ENCODE measurements at regions not wholly inside any gene's neighbourhood (a gene's known extent, or its start where the extent isn't known, plus 50 kb on each side); places are given as distances from the start of the nearest gene placed in this dataset.

DNA sequence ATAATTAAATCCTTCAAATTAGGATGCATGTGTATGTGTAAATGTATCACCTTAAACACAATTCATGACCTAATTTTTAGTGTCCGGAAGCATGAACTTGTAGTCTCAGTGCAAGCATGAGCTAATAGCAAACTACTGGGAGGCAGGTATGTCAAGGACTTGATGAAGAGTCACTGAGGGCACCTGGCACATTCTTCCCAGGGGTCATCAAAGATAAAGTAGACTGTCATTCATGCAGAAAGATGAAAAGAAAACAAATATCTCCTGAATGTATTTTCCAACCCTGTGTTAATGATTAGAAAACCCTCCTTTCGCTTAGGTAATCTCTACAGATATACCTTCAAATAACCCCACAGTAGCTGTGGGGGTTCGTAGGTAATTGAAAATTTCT lies 234.9 kb downstream of the SOCS6 start:
- DNase-seq (ENCODE audit: extremely low read depth, low read depth) = no peak

DNA sequence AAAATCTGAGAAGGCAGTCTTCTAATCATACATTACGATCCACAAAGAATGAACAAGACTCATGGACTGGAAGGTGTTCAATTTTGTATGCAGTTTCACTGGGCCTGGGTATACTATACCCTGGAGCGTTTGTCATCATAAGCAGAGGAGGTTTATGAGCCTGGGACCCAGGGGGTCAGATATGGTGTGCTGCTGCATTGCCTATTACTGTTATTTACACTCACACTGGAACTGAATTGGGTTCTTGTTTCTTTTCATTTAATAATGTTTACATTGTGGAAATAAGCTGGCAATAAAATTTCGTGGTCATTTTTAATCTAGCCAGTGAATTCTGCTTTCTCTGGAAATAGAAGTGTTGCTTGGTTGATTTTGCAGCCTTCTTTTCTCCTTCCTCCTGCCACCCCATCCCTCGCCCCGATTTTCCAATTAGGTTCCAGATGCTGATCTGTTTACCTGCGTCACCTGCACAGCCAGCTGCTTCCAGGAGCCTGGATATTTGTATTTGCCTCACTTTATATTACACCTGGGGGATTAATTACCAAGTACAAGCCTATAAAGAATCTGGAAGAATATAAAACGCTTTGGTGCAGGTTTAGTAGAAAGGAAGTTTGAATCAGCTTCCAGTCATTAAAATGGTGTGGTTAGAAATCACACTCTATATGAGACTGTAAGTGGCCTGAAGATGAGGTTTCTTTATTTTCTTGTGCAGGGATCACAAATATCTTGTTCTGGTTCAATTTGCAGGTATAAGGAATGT lies 234.4 kb downstream of the SOCS6 start:
- DNase-seq (ENCODE audit: extremely low read depth, low read depth) = no peak
- TF ChIP-seq, protein P1, sequence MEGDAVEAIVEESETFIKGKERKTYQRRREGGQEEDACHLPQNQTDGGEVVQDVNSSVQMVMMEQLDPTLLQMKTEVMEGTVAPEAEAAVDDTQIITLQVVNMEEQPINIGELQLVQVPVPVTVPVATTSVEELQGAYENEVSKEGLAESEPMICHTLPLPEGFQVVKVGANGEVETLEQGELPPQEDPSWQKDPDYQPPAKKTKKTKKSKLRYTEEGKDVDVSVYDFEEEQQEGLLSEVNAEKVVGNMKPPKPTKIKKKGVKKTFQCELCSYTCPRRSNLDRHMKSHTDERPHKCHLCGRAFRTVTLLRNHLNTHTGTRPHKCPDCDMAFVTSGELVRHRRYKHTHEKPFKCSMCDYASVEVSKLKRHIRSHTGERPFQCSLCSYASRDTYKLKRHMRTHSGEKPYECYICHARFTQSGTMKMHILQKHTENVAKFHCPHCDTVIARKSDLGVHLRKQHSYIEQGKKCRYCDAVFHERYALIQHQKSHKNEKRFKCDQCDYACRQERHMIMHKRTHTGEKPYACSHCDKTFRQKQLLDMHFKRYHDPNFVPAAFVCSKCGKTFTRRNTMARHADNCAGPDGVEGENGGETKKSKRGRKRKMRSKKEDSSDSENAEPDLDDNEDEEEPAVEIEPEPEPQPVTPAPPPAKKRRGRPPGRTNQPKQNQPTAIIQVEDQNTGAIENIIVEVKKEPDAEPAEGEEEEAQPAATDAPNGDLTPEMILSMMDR (IDR thresholded peaks at IDR 0.05; ENCODE audit: low read depth, low read length, missing control alignments) = no peak
- no peak overlapping the region for H3K4me3 ChIP-seq (replicated peaks; ENCODE audit: low read depth, low read length)

More for the DNA sequence above, 234.9 kb downstream of the SOCS6 start:
- TF ChIP-seq, protein P1 (IDR thresholded peaks at IDR 0.05; ENCODE audit: low read depth, low read length, missing control alignments) = no peak
- H3K4me3 ChIP-seq (replicated peaks; ENCODE audit: low read depth, low read length) = no peak overlapping the region

DNA sequence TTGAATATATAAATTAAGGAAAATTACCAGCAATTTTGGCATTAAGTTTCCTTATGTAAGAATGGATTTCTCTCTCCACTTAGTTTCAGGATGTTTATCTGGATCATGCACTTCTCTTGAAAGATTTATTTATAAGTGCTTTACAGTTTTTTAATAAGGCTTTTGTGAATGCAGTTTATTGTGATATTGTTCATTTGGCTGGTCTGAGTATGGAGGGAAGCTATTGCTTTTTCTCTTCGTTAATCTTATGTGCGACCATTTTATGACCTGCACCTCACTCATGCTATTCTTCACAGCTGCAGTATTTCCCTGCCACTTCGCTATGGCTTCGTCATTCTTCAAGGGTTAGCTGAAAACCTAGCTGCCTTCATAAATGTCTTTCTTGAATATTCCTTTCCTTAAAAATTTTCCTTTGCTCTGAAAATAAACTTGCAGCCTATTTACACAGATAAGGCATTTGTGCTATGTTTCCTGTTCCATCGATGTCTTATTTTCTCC lies 233.4 kb downstream of the SOCS6 start:
- no peak for DNase-seq (ENCODE audit: extremely low read depth, low read depth)
- TF ChIP-seq, protein P1 (IDR thresholded peaks at IDR 0.05; ENCODE audit: low read depth, low read length, missing control alignments) = no peak
- no peak overlapping the region for H3K4me3 ChIP-seq (replicated peaks; ENCODE audit: low read depth, low read length)

DNA sequence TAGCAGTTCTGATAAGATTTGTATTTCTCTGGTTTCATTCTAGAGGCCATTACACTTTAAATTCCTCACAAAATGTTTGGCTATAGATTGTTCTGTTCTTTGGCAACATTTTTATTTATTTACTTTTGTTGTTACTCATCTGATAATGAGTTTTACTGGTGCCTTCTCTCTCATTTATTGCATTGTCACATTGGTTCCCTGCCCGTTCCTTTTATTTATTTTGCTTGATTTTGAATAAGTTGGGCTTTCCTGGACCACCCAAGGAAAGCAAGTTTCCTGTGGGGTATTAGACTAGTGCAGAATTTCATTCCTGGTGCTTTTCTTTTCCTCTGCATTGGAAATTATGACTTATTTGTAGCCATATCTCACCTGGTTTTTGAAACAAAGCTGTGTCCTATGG lies 232.0 kb downstream of the SOCS6 start:
- TF ChIP-seq, protein P1 (IDR thresholded peaks at IDR 0.05; ENCODE audit: low read depth, low read length, missing control alignments) = no peak
- no peak for DNase-seq (ENCODE audit: extremely low read depth, low read depth)
- H3K4me3 ChIP-seq (replicated peaks; ENCODE audit: low read depth, low read length) = no peak overlapping the region

DNA sequence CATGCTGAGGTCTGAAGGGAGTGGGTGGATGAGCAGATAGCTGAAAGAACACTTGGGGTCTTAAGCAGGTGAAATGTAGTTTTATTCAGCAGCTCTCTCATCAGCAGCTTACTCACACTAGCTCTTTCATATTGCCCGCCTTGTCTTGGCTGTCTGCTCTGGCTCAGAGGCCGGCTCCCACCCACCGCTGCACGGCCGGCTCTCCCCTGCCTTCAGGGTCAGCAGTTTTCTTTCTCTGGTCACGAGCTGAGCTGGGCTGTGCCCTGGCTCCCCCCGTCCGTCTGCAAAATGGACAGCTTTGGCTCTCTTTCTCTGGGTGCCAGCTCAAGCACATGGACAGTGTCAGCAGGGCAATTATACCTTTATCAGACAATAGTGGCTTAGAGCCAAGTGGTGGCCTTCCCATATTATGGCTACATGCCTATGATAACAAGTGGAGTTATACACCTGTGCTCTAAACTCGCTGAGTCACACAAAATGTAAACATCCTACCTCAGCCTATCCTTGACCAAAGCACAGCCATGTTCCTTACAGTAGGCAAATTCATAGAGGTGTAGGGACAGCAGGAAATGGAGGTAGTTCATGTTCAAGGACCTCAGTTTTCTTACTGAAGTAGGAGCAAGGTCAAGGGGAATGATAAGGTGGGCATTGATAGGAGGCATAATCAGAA lies 224.8 kb downstream of the SOCS6 start:
- no peak overlapping the region for H3K4me3 ChIP-seq (replicated peaks; ENCODE audit: low read depth, low read length)
- DNase-seq (ENCODE audit: extremely low read depth, low read depth) = no peak
- TF ChIP-seq, protein P1 (IDR thresholded peaks at IDR 0.05; ENCODE audit: low read depth, low read length, missing control alignments) = no peak

DNA sequence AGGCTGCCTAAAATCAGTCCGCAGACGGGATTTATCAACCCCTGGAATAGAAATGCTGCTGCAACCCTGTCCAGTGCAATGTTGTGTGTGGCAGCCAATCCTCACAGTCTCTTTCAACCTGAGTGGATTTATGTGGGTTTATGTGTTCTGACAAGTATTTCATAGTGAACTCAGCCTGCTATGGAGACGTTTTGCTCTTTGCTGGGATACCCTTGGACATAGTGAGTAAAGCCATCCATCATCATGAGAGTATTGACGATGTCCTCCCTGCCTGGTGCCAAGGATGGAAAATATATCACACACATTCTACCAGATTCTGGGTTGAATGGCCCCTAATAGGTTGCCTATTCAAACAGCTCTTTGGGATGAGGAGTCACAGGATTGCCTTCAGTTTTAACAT lies 219.1 kb downstream of the SOCS6 start:
- DNase-seq (ENCODE audit: extremely low read depth, low read depth) = no peak
- H3K4me3 ChIP-seq (replicated peaks; ENCODE audit: low read depth, low read length) = no peak overlapping the region
- TF ChIP-seq, protein P1 (IDR thresholded peaks at IDR 0.05; ENCODE audit: low read depth, low read length, missing control alignments) = no peak
